IPS-15b (cell line): ENCODE measurements at regions not wholly inside any gene's neighbourhood (a gene's known extent, or its start where the extent isn't known, plus 50 kb on each side); places are given as distances from the start of the nearest gene placed in this dataset.

Experiments
- H3K27me3 ChIP-seq: one replicate; pipeline ENCODE4 v1.6.1; 2013; ENCODE audit warnings: low read length; ENCODE audit not compliant: control insufficient read depth, insufficient read depth
- H3K36me3 ChIP-seq: one replicate; pipeline ENCODE4 v1.6.1; 2013; ENCODE audit warnings: low read length; ENCODE audit not compliant: control insufficient read depth, insufficient read depth
- H3K4me1 ChIP-seq: one replicate; pipeline ENCODE4 v1.6.1; 2013; ENCODE audit warnings: mild to moderate bottlenecking, low read length; ENCODE audit not compliant: control insufficient read depth, insufficient read depth
- H3K4me3 ChIP-seq: one replicate; pipeline ENCODE4 v1.5.1; 2013; ENCODE audit warnings: low read depth, low read length
- H3K9ac ChIP-seq: one replicate; pipeline ENCODE4 v1.6.1; 2013; ENCODE audit warnings: low read depth, mild to moderate bottlenecking, low read length
- H3K9me3 ChIP-seq: one replicate; pipeline ENCODE4 v1.6.1; 2013; ENCODE audit warnings: mild to moderate bottlenecking, low read length; ENCODE audit not compliant: control insufficient read depth, insufficient read depth

- Histone ChIP-seq H3K4me3 (no peak overlapping the region), H3K9ac (no peak overlapping the region), H3K27me3 (no peaks in the 10 kb centered on the region), H3K36me3 (peaks cover 4% of the 10 kb centered on the region), H3K4me1 (no peaks in the 10 kb centered on the region), H3K9me3 (no peaks in the 10 kb centered on the region)
Measured at GRCh38 chr17:77344038-77344437, 203.3 kb downstream of the SEC14L1 start.

DNA sequence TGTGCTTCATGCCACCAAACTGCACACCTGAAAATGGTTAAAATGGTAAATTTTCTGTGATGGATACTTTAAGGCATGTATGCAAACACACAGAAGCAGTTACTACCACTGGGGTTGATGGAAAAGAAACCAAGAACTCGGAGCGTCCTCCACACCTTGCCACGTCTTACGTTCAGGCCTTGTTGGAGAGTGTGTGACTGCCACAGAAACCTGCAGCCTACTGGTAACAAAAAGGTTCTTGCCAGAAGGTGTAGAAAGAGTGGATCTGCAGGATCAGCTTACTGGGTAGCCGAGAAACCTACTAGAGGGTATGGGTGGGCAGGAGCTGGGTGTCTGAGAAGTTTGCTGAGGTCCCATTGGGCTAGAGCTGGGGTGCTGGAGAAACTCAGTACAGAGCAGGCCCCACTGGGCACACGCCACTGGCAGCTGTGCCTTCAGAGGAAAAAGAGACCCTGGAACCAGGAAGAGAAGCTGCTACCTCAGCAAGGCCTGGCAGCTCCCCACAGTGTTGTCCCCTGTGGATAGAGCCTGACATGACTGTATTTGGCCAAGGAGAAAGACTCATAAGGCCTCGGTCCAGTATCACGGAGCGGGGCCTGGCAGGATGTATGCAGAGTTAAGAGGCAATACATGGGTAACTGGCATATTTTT lies 204.6 kb downstream of the SEC14L1 start:
- Histone ChIP-seq H3K4me3 (no peak overlapping the region), H3K9ac (no peak overlapping the region), H3K9me3 (no peaks in the 10 kb centered on the region), H3K4me1 (no peaks in the 10 kb centered on the region), H3K36me3 (peaks cover 4% of the 10 kb centered on the region), H3K27me3 (no peaks in the 10 kb centered on the region)

GRCh38 chr17:77346765-77347164 lies 206.0 kb downstream of the SEC14L1 start:
- Histone ChIP-seq H3K9ac (no peak overlapping the region), H3K9me3 (no peaks in the 10 kb centered on the region), H3K4me3 (no peak overlapping the region), H3K36me3 (peaks cover 4% of the 10 kb centered on the region), H3K4me1 (no peaks in the 10 kb centered on the region), H3K27me3 (no peaks in the 10 kb centered on the region)

DNA sequence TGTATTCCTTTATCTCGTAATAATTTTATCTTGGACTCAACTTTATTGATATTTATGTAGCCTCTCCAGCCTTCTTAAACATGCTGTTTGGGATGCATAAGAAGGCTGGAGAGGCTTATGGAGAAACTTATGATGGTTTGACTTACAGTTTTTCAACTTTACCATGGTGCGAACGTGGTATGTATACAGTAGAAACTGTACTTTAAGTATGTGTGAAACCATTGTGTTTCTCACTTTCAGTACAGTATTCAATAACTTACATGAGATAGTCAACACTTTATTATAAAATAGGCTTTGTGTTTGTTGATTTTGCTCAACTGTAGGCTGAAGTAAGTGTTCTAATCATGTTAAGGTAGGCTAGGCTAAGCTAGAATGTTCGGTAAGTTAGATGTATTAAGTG lies 206.8 kb downstream of the SEC14L1 start:
- Histone ChIP-seq H3K36me3 (peaks cover 4% of the 10 kb centered on the region), H3K27me3 (no peaks in the 10 kb centered on the region), H3K9me3 (no peaks in the 10 kb centered on the region), H3K9ac (no peak overlapping the region), H3K4me1 (no peaks in the 10 kb centered on the region), H3K4me3 (no peak overlapping the region)

DNA sequence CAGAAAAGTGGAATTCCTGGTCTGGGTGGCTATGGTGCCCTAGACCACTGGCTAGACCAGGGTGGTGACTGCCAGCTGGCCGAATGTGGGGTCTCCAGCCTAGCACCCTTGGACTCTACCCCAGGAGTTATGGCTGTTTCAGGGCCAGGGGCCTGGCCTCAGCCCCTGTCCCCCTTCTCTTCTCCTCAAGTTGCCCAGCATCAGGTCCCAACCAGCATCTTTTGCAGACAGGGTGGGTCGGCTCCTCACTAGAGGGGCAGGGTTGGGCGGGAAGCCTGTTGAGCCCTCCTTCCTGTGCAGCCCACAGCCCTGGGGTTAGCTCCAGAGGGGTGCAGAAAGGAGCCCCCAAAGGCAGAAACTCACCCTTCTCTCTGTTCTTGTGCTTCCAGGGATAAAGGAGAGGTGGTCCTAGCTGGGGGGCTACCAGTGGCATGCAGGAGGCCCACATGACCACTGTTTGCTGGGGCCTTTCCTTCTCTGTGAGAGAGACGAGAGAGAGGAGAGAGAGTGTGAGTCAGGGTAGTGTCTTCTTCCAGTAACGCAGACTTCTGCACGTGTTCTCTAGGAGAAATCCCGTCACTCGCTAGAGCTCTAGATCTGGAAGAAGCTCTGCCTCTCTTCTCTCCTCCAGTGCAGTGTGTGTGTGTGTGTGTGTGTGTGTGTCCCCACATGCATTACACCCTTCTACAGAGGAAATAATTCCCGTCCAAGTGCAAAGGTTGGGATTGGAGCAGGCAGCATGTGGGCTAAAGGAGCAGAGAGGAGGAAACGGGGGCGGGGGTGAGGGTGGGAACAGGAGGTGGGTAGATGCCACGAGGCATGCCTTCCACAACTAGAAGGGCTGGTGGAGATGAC lies 209.4 kb downstream of the SEC14L1 start:
- Histone ChIP-seq H3K27me3 (no peaks in the 10 kb centered on the region), H3K4me3 (no peak overlapping the region), H3K36me3 (no peaks in the 10 kb centered on the region), H3K9ac (no peak overlapping the region), H3K4me1 (no peaks in the 10 kb centered on the region), H3K9me3 (no peaks in the 10 kb centered on the region)

DNA sequence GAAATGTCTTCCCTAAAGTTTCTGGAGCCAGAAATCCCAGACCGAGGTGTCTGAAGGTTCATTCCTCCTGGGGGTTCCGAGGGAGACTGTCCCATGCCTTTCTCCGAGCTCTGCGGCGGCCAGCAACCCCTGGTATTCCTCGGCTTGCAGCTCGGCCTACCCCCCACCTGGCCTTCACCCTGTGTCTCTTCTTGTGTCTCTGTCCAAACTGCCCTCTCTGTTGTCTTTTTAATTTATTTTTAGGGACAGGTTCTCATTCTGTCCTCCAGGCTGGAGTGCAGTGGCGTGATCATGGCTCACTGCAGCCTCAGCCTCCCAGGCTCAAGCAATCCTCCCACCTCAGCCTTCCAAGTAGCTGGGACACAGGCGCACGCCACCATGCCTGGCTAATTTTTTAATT lies 211.7 kb downstream of the SEC14L1 start:
- no peaks in the 10 kb centered on the region for H3K4me1 ChIP-seq
- H3K9me3 ChIP-seq, result no peaks in the 10 kb centered on the region
- no peak overlapping the region for H3K9ac ChIP-seq
- no peaks in the 10 kb centered on the region for H3K36me3 ChIP-seq
- no peaks in the 10 kb centered on the region for H3K27me3 ChIP-seq
- no peak overlapping the region for H3K4me3 ChIP-seq

GRCh38 chr17:77352996-77353395 lies 212.2 kb downstream of the SEC14L1 start:
- Histone ChIP-seq H3K9ac (no peak overlapping the region), H3K4me1 (no peaks in the 10 kb centered on the region), H3K4me3 (no peak overlapping the region), H3K27me3 (no peaks in the 10 kb centered on the region), H3K9me3 (no peaks in the 10 kb centered on the region), H3K36me3 (no peaks in the 10 kb centered on the region)

- Histone ChIP-seq H3K9me3 (no peaks in the 10 kb centered on the region), H3K4me1 (no peaks in the 10 kb centered on the region), H3K36me3 (no peaks in the 10 kb centered on the region), H3K27me3 (no peaks in the 10 kb centered on the region), H3K9ac (no peak overlapping the region), H3K4me3 (no peak overlapping the region)
Measured at GRCh38 chr17:77353684-77354419, 213.1 kb downstream of the SEC14L1 start.

GRCh38 chr17:77354420-77354669 lies 213.6 kb downstream of the SEC14L1 start:
- H3K4me3 ChIP-seq, result no peak overlapping the region
- H3K9me3 ChIP-seq, result no peaks in the 10 kb centered on the region
- no peaks in the 10 kb centered on the region for H3K4me1 ChIP-seq
- H3K9ac ChIP-seq, result no peak overlapping the region
- H3K27me3 ChIP-seq, result no peaks in the 10 kb centered on the region
- no peaks in the 10 kb centered on the region for H3K36me3 ChIP-seq

- no peaks in the 10 kb centered on the region for H3K36me3 ChIP-seq
- no peaks in the 10 kb centered on the region for H3K27me3 ChIP-seq
- H3K4me3 ChIP-seq, result no peak overlapping the region
- no peaks in the 10 kb centered on the region for H3K4me1 ChIP-seq
- no peaks in the 10 kb centered on the region for H3K9me3 ChIP-seq
- H3K9ac ChIP-seq, result no peak overlapping the region
Measured at GRCh38 chr17:77354670-77355455, 214.1 kb downstream of the SEC14L1 start.

DNA sequence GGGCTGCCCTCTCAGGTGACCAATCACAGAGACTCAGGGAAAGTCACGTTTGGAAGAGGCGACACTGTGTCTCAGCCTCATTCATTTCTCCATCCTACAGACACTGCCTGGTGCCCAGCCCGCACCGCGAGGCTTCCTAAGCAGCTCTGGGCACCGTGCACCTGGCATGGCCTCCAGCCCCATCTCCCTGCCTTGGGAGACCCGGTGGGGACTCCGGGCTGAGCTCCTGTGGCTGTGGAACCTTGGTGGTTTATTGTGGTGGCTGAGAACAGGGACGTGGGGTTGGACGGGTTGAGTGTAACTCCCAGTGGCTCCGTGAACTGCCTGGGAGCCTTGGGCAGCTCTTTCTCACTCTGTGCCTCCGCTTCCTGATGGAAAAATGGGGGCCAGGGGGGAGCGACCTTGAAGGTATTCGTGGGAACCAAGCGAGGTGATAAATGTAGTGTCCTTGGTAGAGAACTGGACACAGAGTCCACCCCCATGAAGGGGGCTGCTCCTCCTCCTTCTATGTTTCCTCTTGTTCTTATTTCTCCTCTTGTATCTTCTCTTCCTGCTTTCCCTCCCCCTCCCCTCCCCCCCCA lies 215.4 kb downstream of the SEC14L1 start:
- Histone ChIP-seq H3K27me3 (no peaks in the 10 kb centered on the region), H3K9ac (no peak overlapping the region)

More for the DNA sequence above, 215.4 kb downstream of the SEC14L1 start:
- no peaks in the 10 kb centered on the region for H3K4me1 ChIP-seq
- no peak overlapping the region for H3K4me3 ChIP-seq
- no peaks in the 10 kb centered on the region for H3K9me3 ChIP-seq
- no peaks in the 10 kb centered on the region for H3K36me3 ChIP-seq
